IPS DF 4.7 (cell line): ENCODE measurements at regions not wholly inside any gene's neighbourhood (a gene's known extent, or its start where the extent isn't known, plus 50 kb on each side); places are given as distances from the start of the nearest gene placed in this dataset.
A peak's percentile ranks its signal among the peaks of the same experiment; 100 is the strongest.
"Not testable (repeated sequence)": the region's sequence is repeated elsewhere in the genome, so short reads cannot be mapped to it uniquely, and the experiment has no call there.

ENCODE experiments used
- DNase-seq: peaks from one replicate; pipeline ENCODE4 v3.0.0-alpha.2; 2013; ENCODE audit warnings: low spot score; ENCODE audit errors: extremely low read depth

DNA sequence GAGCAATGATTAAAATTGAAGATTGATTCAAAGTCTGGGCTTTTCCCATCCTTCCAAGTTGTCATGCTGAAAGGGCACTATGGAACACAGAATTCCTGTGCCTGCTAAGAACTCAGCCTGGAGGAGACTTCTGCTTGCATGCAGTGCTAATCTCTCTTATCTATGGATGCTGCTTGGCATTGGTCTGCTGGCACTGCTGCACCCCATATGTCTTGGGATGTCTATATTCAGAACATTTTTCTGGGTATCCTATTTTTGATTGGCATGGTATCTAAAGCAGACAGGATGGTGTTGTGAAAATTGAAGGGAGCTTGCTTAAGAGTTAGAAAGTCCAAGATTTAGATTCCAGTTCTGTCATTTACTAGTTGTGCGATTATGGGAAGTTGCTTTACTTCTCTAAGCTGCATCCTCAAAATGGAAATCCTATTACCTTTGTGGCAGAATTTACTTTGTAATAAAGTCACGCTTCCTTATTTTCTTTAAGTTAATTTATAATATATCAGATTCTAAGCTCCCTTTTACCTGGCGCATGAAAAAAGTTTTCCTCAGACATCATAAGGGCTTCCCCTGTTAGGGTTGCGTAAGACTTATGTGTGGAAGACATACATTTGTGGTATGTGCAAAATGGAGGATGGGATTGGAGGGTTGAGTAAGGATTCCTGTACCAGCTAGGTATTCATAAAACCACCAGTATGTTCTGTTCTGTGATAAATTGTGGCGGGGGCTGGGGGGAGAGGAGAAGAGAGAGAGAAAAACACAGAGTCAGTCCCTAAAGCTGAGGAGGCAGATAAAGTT lies 254.0 kb downstream of the DMAC1 start:
- DNase-seq = no peak

DNA sequence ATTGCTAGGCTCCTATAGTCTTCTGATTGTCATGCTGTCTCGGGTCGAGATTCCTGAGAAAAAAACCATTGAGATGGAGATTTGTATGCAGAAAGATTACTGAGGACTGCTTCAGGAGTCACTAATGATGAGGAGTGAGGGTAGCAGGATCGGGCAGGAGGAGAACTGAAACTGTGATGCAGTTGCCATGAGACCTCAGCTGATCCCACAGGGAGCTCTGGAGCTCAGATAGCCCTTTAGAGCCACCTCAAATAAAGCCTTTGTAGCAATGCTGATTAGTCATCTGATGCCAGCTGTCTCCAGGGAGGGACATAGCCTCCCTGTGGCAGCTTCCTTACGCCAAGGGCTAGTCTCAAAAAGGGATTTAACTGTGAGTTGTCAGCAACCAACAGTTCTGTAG lies 256.9 kb downstream of the DMAC1 start:
- DNase-seq = no peak

DNA sequence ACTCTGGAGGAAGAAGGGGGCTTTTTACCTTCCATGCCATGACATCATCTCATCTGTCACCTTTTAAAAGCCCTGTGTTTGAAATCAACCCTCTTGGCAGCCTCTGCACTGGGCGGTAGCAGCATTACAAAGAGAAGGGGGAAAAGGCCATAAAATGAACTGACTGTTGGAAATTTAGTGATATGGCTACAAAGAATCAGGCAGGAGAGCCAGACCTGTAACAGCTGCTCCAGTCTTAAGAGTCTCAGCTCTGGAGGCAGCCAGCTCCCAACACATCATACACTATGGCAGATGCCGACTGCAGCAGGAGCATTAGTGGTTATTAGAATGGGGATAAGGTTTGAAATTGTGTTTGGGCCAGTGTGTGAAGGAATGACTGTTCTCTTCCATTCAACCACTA lies 257.5 kb downstream of the DMAC1 start:
- no peak for DNase-seq

DNA sequence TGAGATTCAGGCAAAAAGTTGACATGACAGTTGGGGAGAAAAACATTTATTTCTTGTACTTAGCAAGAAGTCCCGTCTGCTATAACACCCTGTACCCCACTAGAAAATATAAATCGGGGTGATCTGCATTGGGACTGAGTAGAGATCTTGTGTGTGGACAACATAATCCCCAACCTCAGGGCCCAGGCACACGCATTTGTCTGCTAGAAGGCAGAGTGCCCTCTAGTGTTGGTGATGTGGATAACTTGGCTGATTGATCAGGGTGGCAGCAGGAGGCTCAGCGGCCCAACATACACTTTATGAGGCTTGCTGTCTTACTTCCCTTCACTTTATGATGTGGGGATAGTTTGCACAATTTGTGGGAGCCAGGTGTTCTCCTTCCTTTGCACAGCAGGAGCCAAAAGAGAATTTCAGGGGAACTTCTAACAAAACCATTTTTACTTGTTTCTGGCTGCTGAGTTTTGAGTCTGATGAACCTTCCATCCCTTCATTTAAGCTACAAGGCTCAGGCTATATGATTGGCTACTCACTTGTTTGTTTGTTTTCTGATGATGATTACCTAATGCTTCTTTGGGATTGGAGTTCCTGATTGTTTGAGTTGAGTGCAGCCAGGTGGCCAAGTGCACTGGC lies 263.2 kb downstream of the DMAC1 start:
- DNase-seq = peak; percentile 62

DNA sequence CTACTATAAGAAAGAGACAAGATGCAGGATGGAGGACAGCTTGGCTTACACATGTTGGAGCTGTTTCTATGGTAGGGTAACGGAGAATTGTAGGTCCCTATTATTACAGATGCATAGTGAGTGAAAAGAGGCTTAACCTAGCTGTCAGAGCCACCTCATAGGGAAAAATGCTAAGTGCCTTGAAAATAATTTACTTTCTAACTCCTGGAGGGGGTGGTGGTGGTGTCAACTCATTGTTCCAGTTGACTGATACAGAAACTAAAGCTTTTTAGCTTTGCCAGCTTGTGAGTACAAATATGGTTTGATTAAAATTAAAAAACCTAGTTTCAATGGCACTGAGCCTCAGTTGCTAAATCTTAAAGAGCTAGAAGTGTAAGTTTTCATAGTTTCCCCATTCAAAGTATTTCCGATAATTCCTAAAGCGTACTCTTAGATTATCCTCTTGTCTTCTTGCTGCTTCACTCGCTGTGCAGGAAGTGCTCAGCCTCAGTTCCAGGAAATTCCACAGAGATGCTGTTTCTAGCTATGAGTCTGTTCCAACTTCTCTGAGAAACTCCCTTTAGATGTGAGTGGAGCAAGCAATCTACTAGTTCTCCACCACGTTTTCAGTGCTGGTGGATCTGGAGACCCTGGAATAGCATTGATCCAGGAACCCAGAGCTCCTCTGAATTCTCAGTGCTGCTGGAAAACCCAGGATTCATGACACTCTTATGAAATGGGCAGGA lies 265.2 kb downstream of the DMAC1 start:
- no peak for DNase-seq

DNA sequence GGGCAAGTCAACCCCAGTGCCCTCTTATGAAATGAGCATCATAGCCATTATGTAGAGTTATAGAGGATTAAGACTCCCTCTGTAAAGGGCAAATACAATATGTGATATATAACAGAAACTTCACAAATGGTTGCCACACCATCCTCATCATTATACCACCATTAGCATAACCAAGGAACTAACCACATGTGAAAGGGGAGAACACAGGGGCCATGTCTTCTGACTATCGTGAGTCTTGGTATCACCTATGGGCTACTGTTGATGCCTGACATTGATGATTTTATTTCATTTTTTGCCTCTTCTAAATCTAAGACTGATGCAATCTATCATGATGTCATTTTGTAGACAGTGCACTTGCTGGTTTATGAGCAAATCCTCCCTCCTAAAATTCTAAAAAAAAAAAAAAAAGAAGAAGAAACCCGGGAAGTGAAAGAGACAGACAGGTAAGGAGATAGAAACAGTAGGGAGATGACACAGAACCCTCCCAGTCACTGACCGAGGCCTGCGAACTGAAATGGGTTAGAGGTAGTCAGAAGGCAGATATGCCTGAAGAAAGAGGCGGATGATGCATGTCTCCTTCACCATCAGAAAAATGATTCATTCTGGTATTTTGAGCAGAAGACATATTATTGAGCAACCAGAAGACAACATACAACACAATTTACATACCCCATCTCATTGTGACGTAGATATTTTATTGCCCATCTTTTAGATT lies 266.0 kb downstream of the DMAC1 start:
- DNase-seq = no peak

DNA sequence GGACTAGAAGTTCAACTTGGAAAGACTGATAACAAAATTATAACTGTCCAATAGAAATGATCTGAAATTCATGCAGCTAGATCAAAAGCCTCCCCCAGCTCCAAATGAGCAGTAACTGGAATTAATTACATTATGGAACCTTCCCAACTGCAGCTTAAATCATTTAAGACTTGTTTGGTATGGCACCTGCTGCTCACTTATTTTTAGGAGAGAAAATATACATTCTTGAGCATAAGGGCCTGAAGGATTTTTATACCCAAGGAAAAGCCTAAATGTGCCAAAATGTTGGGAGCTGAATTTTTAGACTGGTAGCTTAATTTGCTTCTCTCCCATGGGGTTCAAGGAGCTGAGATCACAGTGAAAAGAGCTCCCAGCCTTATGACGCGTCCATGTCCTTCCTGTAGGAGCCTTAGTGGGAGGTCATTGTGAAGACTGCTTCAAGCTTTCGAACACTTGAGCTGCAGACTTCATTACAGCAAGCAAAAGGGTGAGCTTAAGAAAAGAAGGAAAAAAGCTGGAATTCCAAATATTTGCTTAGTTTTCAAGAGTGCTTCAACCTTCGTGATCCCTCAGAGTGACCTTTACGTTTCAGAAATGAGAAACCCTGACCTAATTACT lies 276.0 kb downstream of the DMAC1 start:
- no peak for DNase-seq

DNA sequence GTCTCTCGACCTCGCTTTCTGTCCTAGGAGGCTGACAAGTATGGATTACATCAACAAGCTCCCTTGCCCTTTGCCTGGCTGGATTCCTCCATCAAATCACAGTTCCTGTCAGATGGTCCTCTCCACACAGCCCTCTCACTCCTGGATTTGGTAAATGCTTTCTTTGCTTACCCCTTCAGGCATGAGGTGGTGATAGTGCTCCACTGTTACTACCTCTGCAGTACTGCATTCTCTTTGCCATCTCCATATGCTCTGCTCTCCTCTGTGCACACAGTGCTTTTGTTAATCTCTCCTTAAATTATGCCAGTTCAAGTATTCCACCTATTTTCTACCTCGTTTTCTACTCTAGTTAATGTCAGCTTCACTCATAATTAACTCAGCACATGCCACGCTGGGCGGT lies 279.2 kb downstream of the DMAC1 start:
- DNase-seq = no peak

DNA sequence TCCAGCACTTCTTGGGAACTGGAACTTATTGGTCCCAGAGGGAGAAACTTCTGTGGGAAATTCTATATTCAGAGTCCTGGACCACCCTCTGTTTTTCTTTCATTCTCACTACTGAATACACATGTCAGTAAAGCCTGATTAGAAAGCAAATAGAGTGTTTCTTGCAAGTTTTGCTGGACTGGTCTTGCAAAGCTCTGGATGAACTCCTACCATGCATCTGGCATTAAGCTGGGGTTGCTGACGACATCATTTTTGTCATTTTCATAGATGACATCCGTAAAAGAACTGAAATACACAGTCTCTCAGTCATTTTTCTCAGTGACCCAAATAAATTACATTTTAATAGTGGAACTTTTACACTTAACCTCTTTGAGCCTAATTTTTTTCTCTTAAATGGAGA lies 283.2 kb downstream of the DMAC1 start:
- no peak for DNase-seq

DNA sequence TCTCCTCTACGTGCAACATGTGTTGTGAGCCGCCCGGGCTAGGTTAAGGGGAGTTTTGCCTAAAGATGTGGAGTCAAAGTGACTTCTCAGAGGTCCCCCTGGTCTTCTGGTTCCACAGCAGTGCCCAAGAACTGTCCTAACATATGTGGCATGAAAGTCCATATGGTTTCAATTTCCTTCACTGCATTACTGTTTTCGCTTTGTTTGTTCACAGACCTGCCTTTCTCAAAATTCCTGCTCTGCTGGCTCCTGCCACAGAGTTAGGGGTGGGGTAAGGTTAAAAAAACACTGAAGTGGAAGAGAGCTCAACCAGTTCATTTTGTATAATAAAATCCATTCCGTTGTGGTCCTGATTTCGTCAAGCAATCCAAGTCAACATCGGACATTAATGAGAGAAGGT lies 289.4 kb downstream of the DMAC1 start:
- no peak for DNase-seq

DNA sequence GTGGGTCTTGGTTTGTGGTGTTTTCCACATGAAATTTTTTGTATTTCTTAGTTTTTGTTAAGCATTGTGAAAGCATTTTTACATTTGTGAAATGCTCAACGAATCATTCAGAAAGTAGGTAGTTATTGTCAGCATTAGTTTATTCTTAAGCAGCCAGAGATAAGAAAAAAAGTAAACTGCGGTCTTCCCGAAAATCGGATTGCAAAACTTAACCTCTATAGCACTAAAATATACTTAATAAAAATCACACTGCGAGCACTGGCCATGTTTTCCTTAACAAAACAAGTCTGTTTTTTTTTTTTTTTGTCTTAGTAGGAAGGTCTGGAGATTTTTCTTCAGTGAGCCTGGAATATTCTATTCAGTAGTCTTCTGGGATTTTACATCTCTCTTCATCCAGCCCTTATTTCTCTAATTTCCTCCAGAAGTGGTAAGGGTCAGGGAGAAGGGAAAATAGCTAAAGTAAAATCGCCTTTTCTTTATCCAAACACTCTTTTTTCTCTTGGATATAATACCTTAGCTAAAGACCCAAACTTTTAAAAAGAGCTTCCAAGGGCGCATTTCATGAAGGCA lies 289.9 kb downstream of the DMAC1 start:
- no peak for DNase-seq

DNA sequence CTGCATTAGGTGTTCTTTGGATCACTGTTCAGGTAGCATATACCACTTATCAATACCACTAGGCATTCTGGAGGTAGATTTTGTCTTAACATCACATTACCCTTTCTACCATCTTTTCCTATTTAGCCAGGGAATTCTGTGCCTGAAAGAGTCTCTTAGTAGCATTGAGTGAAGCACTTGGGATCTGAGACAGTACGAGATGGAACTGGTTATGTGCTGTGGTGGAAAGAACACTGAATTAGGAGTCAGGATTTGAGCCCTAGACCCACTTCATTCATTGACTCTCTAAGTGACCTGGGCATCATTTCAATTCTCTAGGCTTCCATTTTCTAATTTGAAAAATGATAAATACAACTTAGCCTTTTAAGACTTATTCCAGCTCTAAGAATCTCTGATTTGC lies 291.1 kb downstream of the DMAC1 start:
- no peak for DNase-seq

DNA sequence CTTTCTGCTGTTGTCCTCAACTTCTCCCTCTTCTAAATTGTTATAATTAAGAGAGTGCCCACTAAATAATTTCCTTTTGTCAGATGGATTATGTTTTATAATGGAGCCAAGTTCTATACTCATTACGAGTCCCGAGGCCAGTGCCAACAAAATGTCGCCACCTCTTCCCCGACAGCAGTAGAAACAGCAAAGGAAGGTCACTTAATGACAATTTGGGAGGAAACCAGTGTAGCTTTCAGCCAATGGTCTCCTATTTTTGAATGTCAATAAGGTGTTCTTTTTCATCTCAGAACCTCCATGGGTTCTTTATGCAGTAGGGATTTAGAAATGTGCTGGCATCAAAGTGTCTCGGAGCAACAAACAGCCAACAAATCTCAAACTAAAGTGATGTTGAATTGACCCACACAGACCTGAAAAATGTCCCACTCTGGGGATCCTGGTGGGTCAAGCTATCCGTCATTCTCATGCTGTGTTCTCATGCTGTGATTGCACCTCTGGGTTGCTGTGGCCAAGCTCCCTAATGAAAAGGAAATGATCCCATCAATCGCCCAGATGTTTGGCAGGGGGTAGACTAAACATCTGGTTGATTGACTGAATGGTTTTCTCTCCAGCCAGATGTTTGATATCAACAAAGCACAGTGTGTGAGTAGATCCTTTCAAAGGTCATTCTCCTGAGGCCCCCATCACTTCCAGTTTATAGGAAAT lies 291.9 kb downstream of the DMAC1 start:
- no peak for DNase-seq

DNA sequence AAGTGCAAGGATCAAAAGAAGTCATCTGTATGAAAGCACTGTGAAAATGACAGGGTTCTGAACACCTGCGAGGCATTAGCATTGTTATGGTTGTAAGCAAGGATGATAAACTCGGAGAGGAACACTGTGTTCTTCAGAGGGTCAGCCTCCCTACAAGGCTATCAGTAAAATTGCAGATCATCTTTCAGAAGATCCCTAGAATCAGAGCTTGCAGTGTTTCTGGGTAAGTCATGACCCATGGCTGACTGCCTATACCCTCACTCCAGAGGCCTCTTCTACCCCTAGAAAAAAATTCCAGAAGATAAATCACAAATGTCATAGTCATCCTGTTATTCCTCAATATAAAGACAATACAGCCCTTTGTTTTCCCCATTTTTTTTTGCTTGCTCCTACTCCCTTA lies 292.6 kb downstream of the DMAC1 start:
- DNase-seq = no peak

DNA sequence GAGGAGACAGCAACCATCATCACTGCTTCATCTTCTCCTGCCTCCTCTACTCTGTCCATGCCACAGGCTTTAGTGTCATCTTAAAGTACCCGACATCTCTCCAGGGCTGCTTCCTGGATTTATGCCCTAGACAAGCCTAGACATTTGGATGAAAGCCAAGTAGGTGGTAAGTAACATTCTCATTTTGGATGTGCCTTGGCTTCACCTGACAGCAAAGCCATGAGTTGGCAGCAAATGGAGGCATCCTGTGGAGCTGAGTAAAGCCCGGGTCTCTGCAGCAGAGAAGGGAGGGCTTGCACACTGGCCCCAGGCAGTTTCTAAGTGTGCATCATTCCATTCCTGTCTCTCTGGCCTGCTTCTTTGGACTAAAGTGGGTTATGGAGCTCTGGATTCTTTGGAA lies 299.1 kb downstream of the DMAC1 start:
- no peak for DNase-seq

DNA sequence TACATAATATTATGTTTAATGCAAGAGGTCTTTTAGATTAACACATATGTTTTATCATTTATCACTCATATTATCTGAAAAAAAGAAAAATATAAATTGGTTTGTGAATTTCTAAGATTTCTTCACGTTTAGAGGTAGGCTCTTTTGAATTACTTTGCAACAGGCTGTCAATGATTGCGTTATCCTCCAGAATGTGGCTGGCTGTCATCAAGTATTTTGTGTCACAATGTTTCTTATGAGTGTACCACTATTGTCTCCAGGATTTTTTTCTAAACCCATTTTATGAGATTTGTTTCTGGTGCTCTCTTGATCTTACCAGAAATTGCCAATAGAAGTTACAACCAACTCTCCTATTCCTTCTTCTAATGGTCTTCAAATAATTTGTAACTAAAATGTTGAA lies 307.9 kb downstream of the DMAC1 start:
- DNase-seq = no peak

DNA sequence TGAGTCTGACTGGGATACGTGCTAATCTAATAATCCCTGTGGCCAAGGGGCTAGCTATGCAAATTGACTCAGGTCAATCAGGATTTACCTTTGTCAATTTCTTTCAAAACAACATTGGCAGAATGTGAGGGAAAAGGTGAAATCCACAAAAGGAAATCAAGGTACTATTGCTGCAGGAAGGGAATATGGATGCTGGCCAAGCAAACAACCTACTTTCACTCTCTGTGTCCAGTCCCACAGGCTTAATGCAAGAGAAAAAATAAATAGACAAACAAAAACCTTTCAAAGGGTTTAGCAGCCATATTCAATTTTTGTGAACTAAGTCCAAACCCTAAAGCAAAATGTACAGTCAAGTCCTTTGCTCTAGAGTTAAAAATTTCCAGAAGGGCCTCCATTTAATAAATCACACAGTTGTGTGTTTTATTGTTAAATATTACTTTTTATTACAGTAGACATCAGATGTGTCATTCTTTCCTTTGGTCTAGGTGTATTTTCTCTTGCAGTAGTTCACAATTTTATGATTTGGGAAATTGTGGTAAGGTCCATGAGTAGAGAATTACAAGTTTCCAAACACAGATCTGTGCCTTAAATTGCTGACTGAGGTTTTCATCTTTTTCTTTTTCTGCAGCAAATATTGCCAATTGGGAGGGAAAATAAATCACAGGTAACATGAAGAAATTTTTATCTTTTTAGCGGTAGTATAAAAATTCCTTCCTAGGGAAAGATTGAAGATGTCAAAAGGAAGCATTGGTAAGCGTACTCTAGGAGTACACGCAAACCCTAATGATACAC lies 309.1 kb downstream of the DMAC1 start:
- no peak for DNase-seq

DNA sequence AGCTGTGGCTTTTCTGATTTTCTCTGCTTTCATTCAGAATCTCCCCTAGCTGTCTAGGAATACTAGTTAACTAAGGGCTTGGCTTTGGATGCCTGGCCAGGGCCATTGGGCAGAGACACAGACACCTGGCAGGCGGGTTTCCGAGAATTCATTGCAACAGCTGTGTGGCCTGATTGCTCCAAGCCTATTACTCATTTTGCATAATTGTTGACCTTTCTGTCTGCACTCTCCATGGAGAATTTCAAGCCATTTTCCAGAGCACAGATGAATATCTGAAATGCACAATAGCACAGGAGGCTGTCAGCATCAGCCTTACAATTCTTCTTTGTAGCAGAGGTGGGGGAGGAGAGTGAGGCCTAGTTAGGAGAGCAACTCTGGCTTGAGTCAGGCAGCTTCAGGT lies 310.5 kb downstream of the DMAC1 start:
- no peak for DNase-seq

DNA sequence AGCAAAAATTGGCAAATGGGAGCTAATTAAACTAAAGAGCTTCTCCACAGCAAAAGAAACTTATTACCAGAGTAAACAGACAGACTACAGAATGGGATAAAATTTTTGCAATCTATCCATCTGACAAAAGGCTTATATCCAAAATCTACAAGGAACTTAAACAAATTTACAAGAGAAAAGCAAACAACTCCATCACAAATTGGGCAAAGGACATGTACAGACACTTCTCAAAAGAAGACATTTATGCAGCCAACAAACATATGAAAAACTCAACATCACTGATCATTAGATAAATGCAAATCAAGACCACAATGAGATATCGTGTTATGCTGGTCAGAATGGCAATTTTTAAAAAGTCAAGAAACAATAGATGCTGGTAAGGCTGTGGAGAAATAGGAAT lies 315.6 kb downstream of the DMAC1 start:
- DNase-seq = not testable (repeated sequence)

DNA sequence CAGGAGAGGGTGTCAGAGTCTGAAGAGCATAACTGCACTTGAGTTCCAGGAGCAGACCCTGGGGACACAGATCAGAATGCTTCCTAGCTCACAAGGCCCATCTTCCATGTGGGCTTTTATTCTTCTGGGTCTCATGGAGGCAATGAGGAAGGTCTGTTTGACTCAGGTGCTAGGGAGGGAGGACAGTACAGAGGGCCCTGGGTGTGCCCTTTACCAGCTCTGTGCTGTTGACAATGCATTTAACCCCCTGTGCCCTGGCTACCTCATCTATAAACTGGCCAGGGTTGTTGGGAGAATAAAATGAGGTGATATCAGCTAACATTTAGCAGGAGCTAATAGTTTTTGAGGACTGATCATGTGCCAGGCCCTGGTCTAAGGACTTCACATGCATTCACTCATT lies 318.0 kb downstream of the DMAC1 start:
- DNase-seq = no peak
